K562 (cell line): ENCODE measurements at regions not wholly inside any gene's neighbourhood (a gene's known extent, or its start where the extent isn't known, plus 50 kb on each side); places are given as distances from the start of the nearest gene placed in this dataset.

ENCODE experiments used
- CTCF ChIP-seq, 3 experiments: IDR thresholded peaks in 2 of 3; conservative IDR thresholded peaks in 1 of 3; 2 replicates each; pipeline ENCODE4 v1.5.1; 2011 to 2012; ENCODE audit warnings: low read length in 3 of 3, mild to moderate bottlenecking in 3 of 3, control low read depth in 2 of 3, improper control_type of control experiment in 1 of 3, inconsistent platforms in 1 of 3, low read depth in 1 of 3, mixed read lengths in 1 of 3, moderate library complexity in 1 of 3; ENCODE audit not compliant: insufficient read depth in 2 of 3
- ETV6 ChIP-seq, 3 experiments: fragments of 150-350 bp in 1 of 3; sonication (generic) in 1 of 3; formaldehyde crosslinking in 1 of 3; IDR thresholded peaks; 2 replicates each; pipeline versions ENCODE4 v1.6.1 to v1.8.0; 2014 to 2022; ENCODE audit warnings: borderline replicate concordance in 2 of 3, low read depth in 2 of 3, antibody characterized with exemption in 1 of 3, low read length in 1 of 3, mild to moderate bottlenecking in 1 of 3, missing genetic modification reagents in 1 of 3
- NR2C2 ChIP-seq, 2 experiments: fragments of 200-800 bp in 1 of 2; sonication (Bioruptor generic) in 1 of 2; sonication (generic) in 1 of 2; formaldehyde crosslinking in 1 of 2; IDR thresholded peaks; 2 replicates each; pipeline versions ENCODE4 v1.6.1 to v1.8.0; 2016 to 2022; ENCODE audit warnings: mild to moderate bottlenecking in 1 of 2, missing compliant biosample characterization in 1 of 2, missing genetic modification characterization in 1 of 2, missing genetic modification reagents in 1 of 2
- TBP ChIP-seq: optimal IDR thresholded peaks from 2 replicates; pipeline ENCODE3; 2011; ENCODE audit warnings: low read depth, low read length, improper control_type of control experiment
- YY1 ChIP-seq, 3 experiments: IDR thresholded peaks; 2 replicates each; pipeline ENCODE4 v1.6.1; 2011; ENCODE audit warnings: low read length in 2 of 3, mild to moderate bottlenecking in 2 of 3, moderate library complexity in 2 of 3, borderline replicate concordance in 1 of 3, control low read depth in 1 of 3, low read depth in 1 of 3; ENCODE audit not compliant: insufficient read depth in 3 of 3, insufficient replicate concordance in 2 of 3, control insufficient read depth in 1 of 3, insufficient read length in 1 of 3; ENCODE audit errors: extremely low read depth in 1 of 3

- TF ChIP-seq NR2C2 (CRISPR knock-in tag; IDR thresholded peaks at IDR 0.05) (no peak), NR2C2 (tag; IDR thresholded peaks at IDR 0.05) (no peak), TBP (no peak), YY1 (IDR thresholded peaks at IDR 0.05; ENCODE audit: borderline replicate concordance in 1 of 3, control insufficient read depth in 1 of 3, extremely low read depth in 1 of 3, insufficient read depth in 3 of 3, insufficient read length in 1 of 3, insufficient replicate concordance in 2 of 3, low read depth in 1 of 3, low read length in 2 of 3) (no peak), CTCF (IDR thresholded peaks at IDR 0.05 in 2 of 3, conservative IDR thresholded peaks at IDR 0.05 in 1 of 3; ENCODE audit: insufficient read depth in 2 of 3, low read depth in 1 of 3, low read length in 3 of 3) (no peak), ETV6 (IDR thresholded peaks at IDR 0.05; ENCODE audit: borderline replicate concordance in 1 of 2, low read depth in 2 of 2, low read length in 1 of 2) (no peak), ETV6 (CRISPR knock-in tag; IDR thresholded peaks at IDR 0.05; ENCODE audit: borderline replicate concordance) (no peak)
Measured at GRCh38 chr10:108453166-108453565, 1288.7 kb upstream of the SORCS1 start.
